ENCODE measurements at regions not wholly inside any gene's neighbourhood (a gene's known extent, or its start where the extent isn't known, plus 50 kb on each side); places are given as distances from the start of the nearest gene placed in this dataset.

GRCh38 chr15:95017666-95018328 is 786.4 kb downstream of the MCTP2 start:
- TF ChIP-seq CTCF (IDR thresholded peaks at IDR 0.05) (no peak), POLR2A (IDR thresholded peaks at IDR 0.05) (no peak)
